ENCODE measurements at regions not wholly inside any gene's neighbourhood (a gene's known extent, or its start where the extent isn't known, plus 50 kb on each side); places are given as distances from the start of the nearest gene placed in this dataset.

DNA sequence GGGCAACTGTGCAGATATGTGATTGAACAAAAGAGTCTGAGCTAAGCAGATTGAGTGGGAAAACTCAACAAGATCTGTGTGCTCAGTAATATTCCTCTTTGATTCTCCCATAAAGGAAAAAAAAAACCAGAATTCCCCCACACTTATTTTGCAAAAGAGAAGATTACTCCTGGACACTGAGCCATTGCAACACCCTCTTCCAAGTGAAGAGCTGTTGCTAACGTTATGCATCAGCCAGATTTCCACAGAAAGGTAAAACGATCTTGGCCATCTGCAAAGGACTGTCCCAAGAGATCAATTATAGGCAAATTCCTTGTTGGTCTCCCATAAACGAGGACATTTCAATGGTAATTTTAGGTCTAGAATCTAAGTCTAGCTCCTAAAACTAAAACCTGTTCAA lies 587.7 kb downstream of the C12orf50 start:
- TF ChIP-seq, protein P1, sequence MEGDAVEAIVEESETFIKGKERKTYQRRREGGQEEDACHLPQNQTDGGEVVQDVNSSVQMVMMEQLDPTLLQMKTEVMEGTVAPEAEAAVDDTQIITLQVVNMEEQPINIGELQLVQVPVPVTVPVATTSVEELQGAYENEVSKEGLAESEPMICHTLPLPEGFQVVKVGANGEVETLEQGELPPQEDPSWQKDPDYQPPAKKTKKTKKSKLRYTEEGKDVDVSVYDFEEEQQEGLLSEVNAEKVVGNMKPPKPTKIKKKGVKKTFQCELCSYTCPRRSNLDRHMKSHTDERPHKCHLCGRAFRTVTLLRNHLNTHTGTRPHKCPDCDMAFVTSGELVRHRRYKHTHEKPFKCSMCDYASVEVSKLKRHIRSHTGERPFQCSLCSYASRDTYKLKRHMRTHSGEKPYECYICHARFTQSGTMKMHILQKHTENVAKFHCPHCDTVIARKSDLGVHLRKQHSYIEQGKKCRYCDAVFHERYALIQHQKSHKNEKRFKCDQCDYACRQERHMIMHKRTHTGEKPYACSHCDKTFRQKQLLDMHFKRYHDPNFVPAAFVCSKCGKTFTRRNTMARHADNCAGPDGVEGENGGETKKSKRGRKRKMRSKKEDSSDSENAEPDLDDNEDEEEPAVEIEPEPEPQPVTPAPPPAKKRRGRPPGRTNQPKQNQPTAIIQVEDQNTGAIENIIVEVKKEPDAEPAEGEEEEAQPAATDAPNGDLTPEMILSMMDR (IDR thresholded peaks at IDR 0.05) = no peak
- no peak for TF ChIP-seq POLR2AphosphoS5 (IDR thresholded peaks at IDR 0.05)
- TF ChIP-seq POLR2A (IDR thresholded peaks at IDR 0.05) = no peak

Data from prostate gland (tissue), 2 donors.